ENCODE measurements at regions not wholly inside any gene's neighbourhood (a gene's known extent, or its start where the extent isn't known, plus 50 kb on each side); places are given as distances from the start of the nearest gene placed in this dataset.

GRCh38 chr4:128470492-128471053 is 183.0 kb upstream of the PGRMC2 start:
- no peak for TF ChIP-seq CTCF (IDR thresholded peaks at IDR 0.05; ENCODE audit: insufficient read depth, low read depth, low read length)
- H3K4me3 ChIP-seq (ENCODE audit: low read depth, low read length) = no peak overlapping the region
- DNase-seq (ENCODE audit: low read depth) = no peak

DNA sequence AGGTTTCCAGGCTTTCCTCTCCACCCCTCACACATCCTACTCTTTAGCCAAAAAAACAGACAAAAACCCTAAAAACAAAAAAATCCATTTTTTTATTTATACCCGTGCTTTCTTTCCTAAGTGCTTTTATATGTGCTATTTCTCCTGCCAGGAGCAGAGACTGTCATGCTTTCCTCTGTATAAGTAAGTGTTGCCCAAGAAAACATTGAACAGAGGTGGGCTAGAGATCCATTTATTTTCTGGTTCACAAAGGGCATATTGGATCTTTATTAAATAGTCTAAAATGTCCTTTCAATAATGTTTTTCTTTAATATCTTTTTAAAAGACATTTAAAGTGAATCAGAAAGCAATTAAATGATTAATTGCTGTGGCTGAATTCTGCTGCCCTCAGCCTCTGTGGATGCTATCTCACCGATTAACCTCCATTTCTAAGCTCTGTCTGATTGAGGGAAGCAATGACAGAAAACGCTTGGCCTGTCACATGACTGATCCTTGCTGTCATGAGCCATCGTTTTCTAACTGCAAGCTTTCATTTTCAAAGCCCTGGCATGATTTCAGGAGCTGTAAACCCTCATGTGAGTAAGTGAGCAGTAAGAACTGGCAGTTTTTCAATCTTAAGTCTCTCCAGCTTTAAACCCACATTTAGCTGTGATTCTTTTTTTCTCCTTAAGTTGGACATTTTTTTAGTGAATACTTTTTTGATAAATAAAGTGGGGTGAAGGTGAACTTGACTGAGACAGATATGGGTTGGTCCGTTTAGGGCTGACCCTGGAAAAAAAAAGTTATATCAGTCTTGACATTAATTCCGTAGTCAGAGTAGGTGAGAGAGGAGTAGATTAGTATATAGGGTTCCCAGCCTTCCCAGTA is 180.7 kb upstream of the PGRMC2 start:
- no peak for TF ChIP-seq CTCF (IDR thresholded peaks at IDR 0.05; ENCODE audit: insufficient read depth, low read depth, low read length)
- DNase-seq (ENCODE audit: low read depth) = peak; percentile 97
- H3K4me3 ChIP-seq (ENCODE audit: low read depth, low read length) = no peak overlapping the region

- no peak for DNase-seq (ENCODE audit: low read depth)
- H3K4me3 ChIP-seq (ENCODE audit: low read depth, low read length) = no peak overlapping the region
- TF ChIP-seq CTCF (IDR thresholded peaks at IDR 0.05; ENCODE audit: insufficient read depth, low read depth, low read length) = no peak
Measured at GRCh38 chr4:128465523-128465922, 177.9 kb upstream of the PGRMC2 start.

- DNase-seq (ENCODE audit: low read depth) = no peak
- no peak for TF ChIP-seq CTCF (IDR thresholded peaks at IDR 0.05; ENCODE audit: insufficient read depth, low read depth, low read length)
- no peak overlapping the region for H3K4me3 ChIP-seq (ENCODE audit: low read depth, low read length)
Measured at GRCh38 chr4:128463006-128463405, 175.4 kb upstream of the PGRMC2 start.

DNA sequence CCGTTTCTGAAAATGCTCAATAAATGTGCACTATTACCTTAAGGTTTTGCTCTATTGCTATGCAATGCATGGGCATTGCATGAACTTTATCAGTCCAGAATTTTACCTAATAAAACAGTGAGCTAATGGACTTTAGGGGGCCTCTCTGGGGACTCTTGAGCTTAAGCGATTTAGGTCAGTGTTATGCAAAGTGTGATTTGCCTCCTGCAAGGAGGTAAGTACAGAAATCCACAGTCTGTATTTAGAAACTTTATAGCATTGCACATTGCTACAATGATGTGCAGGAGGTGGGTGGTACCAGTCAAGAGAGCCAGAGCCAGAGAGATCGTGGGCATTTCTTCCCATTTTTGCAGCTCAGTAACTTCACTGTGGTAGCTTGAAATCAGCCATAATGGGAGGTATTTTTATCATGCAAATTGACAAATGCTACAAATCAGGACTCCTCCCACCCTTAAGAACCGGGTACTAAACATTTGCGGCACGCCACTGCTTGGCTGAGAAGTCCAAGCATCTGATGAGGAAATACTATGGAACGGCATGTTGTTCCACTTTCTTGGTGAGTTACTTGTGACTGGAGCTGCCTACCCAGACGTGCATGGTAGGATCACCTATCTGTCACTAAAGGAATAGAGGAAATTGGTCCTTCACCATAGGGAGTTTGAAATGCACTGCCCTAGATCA is 174.6 kb upstream of the PGRMC2 start:
- no peak overlapping the region for H3K4me3 ChIP-seq (ENCODE audit: low read depth, low read length)
- TF ChIP-seq CTCF (IDR thresholded peaks at IDR 0.05; ENCODE audit: insufficient read depth, low read depth, low read length) = no peak

GRCh38 chr4:128461291-128462102 is 173.9 kb upstream of the PGRMC2 start:
- no peak for TF ChIP-seq CTCF (IDR thresholded peaks at IDR 0.05; ENCODE audit: insufficient read depth, low read depth, low read length)
- no peak overlapping the region for H3K4me3 ChIP-seq (ENCODE audit: low read depth, low read length)

More for the DNA sequence above, 174.6 kb upstream of the PGRMC2 start:
- DNase-seq (ENCODE audit: low read depth) = no peak

More at GRCh38 chr4:128461291-128462102, 173.9 kb upstream of the PGRMC2 start:
- peak; percentile 97 for DNase-seq (ENCODE audit: low read depth)
